ENCODE measurements at regions not wholly inside any gene's neighbourhood (a gene's known extent, or its start where the extent isn't known, plus 50 kb on each side); places are given as distances from the start of the nearest gene placed in this dataset.

- H3K27ac ChIP-seq: no peak overlapping the region
- no peaks in the 10 kb centered on the region for H3K36me3 ChIP-seq
- H3K4me1 ChIP-seq: no peaks in the 10 kb centered on the region
- intact Hi-C loops (cut with DNase I): no loop called here
- DNase-seq (no peak), ATAC-seq (no peak)
- TF ChIP-seq CTCF (IDR thresholded peaks at IDR 0.05): no peak
- H3K4me3 ChIP-seq: no peak overlapping the region
- H3K27me3 ChIP-seq: no peaks in the 10 kb centered on the region
- no peaks in the 10 kb centered on the region for H3K9me3 ChIP-seq
Observed at GRCh38 chr3:151983538-151983937, 110.1 kb downstream of the SUCNR1 start.

GRCh38 chr3:151985787-151986430 lies 112.5 kb downstream of the SUCNR1 start:
- intact Hi-C loops (cut with DNase I): no loop called here
- no peak for TF ChIP-seq CTCF (IDR thresholded peaks at IDR 0.05)
- Histone ChIP-seq H3K9me3 (no peaks in the 10 kb centered on the region), H3K4me1 (no peaks in the 10 kb centered on the region), H3K27ac (no peak overlapping the region), H3K27me3 (no peaks in the 10 kb centered on the region), H3K4me3 (no peak overlapping the region), H3K36me3 (no peaks in the 10 kb centered on the region)
- no peak for DNase-seq
- ATAC-seq: no peak

- Histone ChIP-seq H3K36me3 (no peaks in the 10 kb centered on the region), H3K27ac (no peak overlapping the region), H3K4me1 (no peaks in the 10 kb centered on the region), H3K4me3 (no peak overlapping the region), H3K9me3 (no peaks in the 10 kb centered on the region), H3K27me3 (no peaks in the 10 kb centered on the region)
- DNase-seq (no peak), ATAC-seq (no peak)
- intact Hi-C loops (cut with DNase I): no loop called here
- TF ChIP-seq CTCF (IDR thresholded peaks at IDR 0.05): no peak
Observed at GRCh38 chr3:151987893-151988292, 114.5 kb downstream of the SUCNR1 start.

GRCh38 chr3:151989621-151990020 lies 116.2 kb downstream of the SUCNR1 start:
- H3K4me1 ChIP-seq: no peaks in the 10 kb centered on the region

GRCh38 chr3:151990696-151991376 lies 117.4 kb downstream of the SUCNR1 start:
- Histone ChIP-seq H3K9me3 (no peaks in the 10 kb centered on the region), H3K27ac (no peak overlapping the region), H3K36me3 (no peaks in the 10 kb centered on the region), H3K4me3 (no peak overlapping the region), H3K4me1 (no peaks in the 10 kb centered on the region), H3K27me3 (no peaks in the 10 kb centered on the region)
- no peak for TF ChIP-seq CTCF (IDR thresholded peaks at IDR 0.05)
- DNase-seq (no peak), ATAC-seq (no peak)
- intact Hi-C loops (cut with DNase I): no loop called here

More at GRCh38 chr3:151989621-151990020, 116.2 kb downstream of the SUCNR1 start:
- ATAC-seq: no peak
- no peaks in the 10 kb centered on the region for H3K27me3 ChIP-seq
- H3K4me3 ChIP-seq: no peak overlapping the region
- no peak for TF ChIP-seq CTCF (IDR thresholded peaks at IDR 0.05)
- no peak overlapping the region for H3K27ac ChIP-seq
- no peaks in the 10 kb centered on the region for H3K36me3 ChIP-seq
- H3K9me3 ChIP-seq: no peaks in the 10 kb centered on the region
- DNase-seq: no peak
- intact Hi-C loops (cut with DNase I): no loop called here

Measured in upper lobe of right lung (tissue), 1 donor.